Testis (tissue), 2 donors: ENCODE measurements at regions not wholly inside any gene's neighbourhood (a gene's known extent, or its start where the extent isn't known, plus 50 kb on each side); places are given as distances from the start of the nearest gene placed in this dataset.

ENCODE experiments used
- POLR2A ChIP-seq: fragments of 450-650 bp; IDR thresholded peaks from one replicate; pipeline ENCODE4 v1.6.1; 2017; ENCODE audit warnings: antibody characterized with exemption, mild to moderate bottlenecking, moderate library complexity
- TF ChIP-seq, protein P1 (sequence below), 3 experiments: fragments of 450-650 bp in 2 of 3; fragments of 200-600 bp in 1 of 3; sonication (generic) in 1 of 3; IDR thresholded peaks; one replicate each; pipeline ENCODE4 v1.5.1; 2016 to 2019; ENCODE audit warnings: antibody characterized with exemption in 3 of 3, mild to moderate bottlenecking in 2 of 3, moderate library complexity in 1 of 3

- TF ChIP-seq, protein P1, sequence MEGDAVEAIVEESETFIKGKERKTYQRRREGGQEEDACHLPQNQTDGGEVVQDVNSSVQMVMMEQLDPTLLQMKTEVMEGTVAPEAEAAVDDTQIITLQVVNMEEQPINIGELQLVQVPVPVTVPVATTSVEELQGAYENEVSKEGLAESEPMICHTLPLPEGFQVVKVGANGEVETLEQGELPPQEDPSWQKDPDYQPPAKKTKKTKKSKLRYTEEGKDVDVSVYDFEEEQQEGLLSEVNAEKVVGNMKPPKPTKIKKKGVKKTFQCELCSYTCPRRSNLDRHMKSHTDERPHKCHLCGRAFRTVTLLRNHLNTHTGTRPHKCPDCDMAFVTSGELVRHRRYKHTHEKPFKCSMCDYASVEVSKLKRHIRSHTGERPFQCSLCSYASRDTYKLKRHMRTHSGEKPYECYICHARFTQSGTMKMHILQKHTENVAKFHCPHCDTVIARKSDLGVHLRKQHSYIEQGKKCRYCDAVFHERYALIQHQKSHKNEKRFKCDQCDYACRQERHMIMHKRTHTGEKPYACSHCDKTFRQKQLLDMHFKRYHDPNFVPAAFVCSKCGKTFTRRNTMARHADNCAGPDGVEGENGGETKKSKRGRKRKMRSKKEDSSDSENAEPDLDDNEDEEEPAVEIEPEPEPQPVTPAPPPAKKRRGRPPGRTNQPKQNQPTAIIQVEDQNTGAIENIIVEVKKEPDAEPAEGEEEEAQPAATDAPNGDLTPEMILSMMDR (IDR thresholded peaks at IDR 0.05), result no peak
- TF ChIP-seq POLR2A, result no peak
Observed at GRCh38 chr16:76106647-76107046, 170.6 kb upstream of the CNTNAP4 start.
